ENCODE measurements at regions not wholly inside any gene's neighbourhood (a gene's known extent, or its start where the extent isn't known, plus 50 kb on each side); places are given as distances from the start of the nearest gene placed in this dataset.

GRCh38 chr10:45058580-45058979 lies 57.9 kb downstream of the ZNF22 start:
- no CpG with 5 or more reads among the region's 1 CpG for WGBS, 2 experiments (ENCODE audit: extremely low coverage in 2 of 2, insufficient read length in 1 of 2)
- Histone ChIP-seq H3K79me1 (ENCODE audit: low read depth in 1 of 2, low read length in 2 of 2) (no peaks in the 10 kb centered on the region), H4K5ac (ENCODE audit: low read depth, low read length) (no peak overlapping the region), H3K9ac (ENCODE audit: low read depth, low read length) (no peak overlapping the region), H3K56ac (ENCODE audit: extremely low read depth, insufficient read depth, low read length) (no peak overlapping the region), H3K9me3 (ENCODE audit: control insufficient read depth, insufficient read depth, low read length) (no peaks in the 10 kb centered on the region), H4K8ac (ENCODE audit: low read depth in 2 of 2, low read length in 2 of 2) (no peak overlapping the region), H2BK5ac (ENCODE audit: low read depth, low read length, poor library complexity, severe bottlenecking) (no peak overlapping the region), H3K4me1 (ENCODE audit: control insufficient read depth, insufficient read depth, low read length) (no peaks in the 10 kb centered on the region), H3K4me3 (ENCODE audit: insufficient read depth, low read depth, low read length) (no peak overlapping the region), H4K91ac (ENCODE audit: insufficient read depth, low read depth, low read length) (no peak overlapping the region), H2BK20ac (ENCODE audit: low read depth, low read length) (no peak overlapping the region), H3K36me3 (ENCODE audit: control insufficient read depth, insufficient read depth, low read length) (no peaks in the 10 kb centered on the region), H3K4ac (ENCODE audit: low read depth, low read length) (no peak overlapping the region), H2BK120ac (ENCODE audit: low read depth, low read length) (no peak overlapping the region), H3K27ac (ENCODE audit: insufficient read depth, low read length) (no peak overlapping the region), H3K23ac (ENCODE audit: low read depth, low read length) (no peak overlapping the region), H2AFZ (replicated peaks; ENCODE audit: low read length, poor library complexity) (no peak overlapping the region), H3K27me3 (ENCODE audit: control insufficient read depth, insufficient read depth, low read length) (no peaks in the 10 kb centered on the region), H3K4me2 (ENCODE audit: low read depth, low read length) (no peak overlapping the region), H3K9me1 (ENCODE audit: insufficient read depth, low read length) (no peaks in the 10 kb centered on the region), H2BK15ac (ENCODE audit: low read depth, low read length) (no peak overlapping the region), H3K14ac (replicated peaks; ENCODE audit: low read depth, low read length) (no peak overlapping the region), H3K18ac (ENCODE audit: low read depth, low read length) (no peak overlapping the region), H2AK9ac (replicated peaks; ENCODE audit: low read depth, low read length, poor library complexity) (no peak overlapping the region), H4K20me1 (ENCODE audit: insufficient read depth, low read length) (no peaks in the 10 kb centered on the region), H2AK5ac (ENCODE audit: low read depth, low read length) (no peak overlapping the region)
- ChIA-PET CTCF (interaction anchor here (0.5 kb wide), 1 partner anchor 680 kb away, joined by 4 read pairs; no protein-coding TSS in a partner anchor), POLR2A (ENCODE audit: unreplicated experiment) (no interaction called here)
- ATAC-seq (ENCODE audit: low read depth): no peak
- dilution Hi-C loops (cut with HindIII; ENCODE audit: low sequenced_read_pairs, unreplicated experiment): no loop called here
- TF ChIP-seq MAFK (IDR thresholded peaks at IDR 0.05; ENCODE audit: low read depth, low read length) (no peak), POLR2A (IDR thresholded peaks at IDR 0.05; ENCODE audit: low read depth, low read length) (no peak), BHLHE40 (IDR thresholded peaks at IDR 0.05; ENCODE audit: low read depth, low read length) (no peak), RFX5 (IDR thresholded peaks at IDR 0.05; ENCODE audit: low read depth, low read length) (no peak), CEBPB (IDR thresholded peaks at IDR 0.05; ENCODE audit: low read depth, low read length) (no peak)
- TF ChIP-seq, protein P1, sequence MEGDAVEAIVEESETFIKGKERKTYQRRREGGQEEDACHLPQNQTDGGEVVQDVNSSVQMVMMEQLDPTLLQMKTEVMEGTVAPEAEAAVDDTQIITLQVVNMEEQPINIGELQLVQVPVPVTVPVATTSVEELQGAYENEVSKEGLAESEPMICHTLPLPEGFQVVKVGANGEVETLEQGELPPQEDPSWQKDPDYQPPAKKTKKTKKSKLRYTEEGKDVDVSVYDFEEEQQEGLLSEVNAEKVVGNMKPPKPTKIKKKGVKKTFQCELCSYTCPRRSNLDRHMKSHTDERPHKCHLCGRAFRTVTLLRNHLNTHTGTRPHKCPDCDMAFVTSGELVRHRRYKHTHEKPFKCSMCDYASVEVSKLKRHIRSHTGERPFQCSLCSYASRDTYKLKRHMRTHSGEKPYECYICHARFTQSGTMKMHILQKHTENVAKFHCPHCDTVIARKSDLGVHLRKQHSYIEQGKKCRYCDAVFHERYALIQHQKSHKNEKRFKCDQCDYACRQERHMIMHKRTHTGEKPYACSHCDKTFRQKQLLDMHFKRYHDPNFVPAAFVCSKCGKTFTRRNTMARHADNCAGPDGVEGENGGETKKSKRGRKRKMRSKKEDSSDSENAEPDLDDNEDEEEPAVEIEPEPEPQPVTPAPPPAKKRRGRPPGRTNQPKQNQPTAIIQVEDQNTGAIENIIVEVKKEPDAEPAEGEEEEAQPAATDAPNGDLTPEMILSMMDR (conservative IDR thresholded peaks at IDR 0.05; ENCODE audit: low read depth, low read length): no peak
- in situ Hi-C loops (cut with MboI; ENCODE audit: low sequenced_read_pairs): no loop called here
- DNase-seq: no peak
- intact Hi-C loops (cut with micrococcal nuclease): no loop called here
- no TSS peak for BruUV-seq (replicated peaks)
